ENCODE measurements at regions not wholly inside any gene's neighbourhood (a gene's known extent, or its start where the extent isn't known, plus 50 kb on each side); places are given as distances from the start of the nearest gene placed in this dataset.

GRCh38 chr12:127025545-127025944 lies 1241.4 kb upstream of the TMEM132C start:
- no peak for TF ChIP-seq CTCF (IDR thresholded peaks at IDR 0.05; ENCODE audit: insufficient read depth, low read length, poor library complexity, severe bottlenecking)
- TF ChIP-seq EZH2phosphoT487 (conservative IDR thresholded peaks at IDR 0.05; ENCODE audit: low read length), result no peak
